HG03095 (cell line): ENCODE measurements at regions not wholly inside any gene's neighbourhood (a gene's known extent, or its start where the extent isn't known, plus 50 kb on each side); places are given as distances from the start of the nearest gene placed in this dataset.
"Not testable (repeated sequence)": the region's sequence is repeated elsewhere in the genome, so short reads cannot be mapped to it uniquely, and the experiment has no call there.

Source experiments
- ATAC-seq: cut with Tn5 transposase; IDR thresholded peaks from one replicate; pipeline ENCODE4 v1.9.1; 2021; ENCODE audit warnings: moderate library complexity; ENCODE audit not compliant: unreplicated experiment

DNA sequence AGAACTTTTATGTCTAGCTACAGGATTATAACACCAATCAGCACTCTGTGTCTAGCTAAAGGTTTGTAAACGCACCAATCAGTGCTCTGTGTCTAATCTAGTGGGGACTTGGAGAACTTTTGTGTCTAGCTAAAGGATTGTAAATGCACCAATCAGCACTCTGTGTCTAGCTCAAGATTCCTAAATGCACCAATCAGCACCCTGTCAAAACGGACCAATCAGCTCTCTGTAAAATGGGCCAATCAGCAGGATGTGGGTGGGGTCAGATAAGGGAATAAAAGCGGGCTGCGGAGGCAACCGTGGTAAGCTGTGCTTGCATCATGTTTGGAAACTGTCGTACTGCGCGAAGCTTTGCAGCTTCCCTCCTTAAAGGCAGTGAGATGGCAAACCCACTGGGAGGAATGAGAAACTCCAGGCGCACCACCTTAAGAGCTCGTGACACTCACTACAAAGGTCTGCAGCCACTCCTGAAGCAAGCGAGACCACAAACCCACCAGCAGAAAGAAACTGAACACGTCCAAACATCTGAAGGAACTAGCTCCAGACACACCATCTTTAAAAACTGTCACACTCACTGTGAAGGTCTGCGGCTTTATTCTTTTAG is 112.1 kb upstream of the DUSP22 start:
- ATAC-seq = not testable (repeated sequence)

DNA sequence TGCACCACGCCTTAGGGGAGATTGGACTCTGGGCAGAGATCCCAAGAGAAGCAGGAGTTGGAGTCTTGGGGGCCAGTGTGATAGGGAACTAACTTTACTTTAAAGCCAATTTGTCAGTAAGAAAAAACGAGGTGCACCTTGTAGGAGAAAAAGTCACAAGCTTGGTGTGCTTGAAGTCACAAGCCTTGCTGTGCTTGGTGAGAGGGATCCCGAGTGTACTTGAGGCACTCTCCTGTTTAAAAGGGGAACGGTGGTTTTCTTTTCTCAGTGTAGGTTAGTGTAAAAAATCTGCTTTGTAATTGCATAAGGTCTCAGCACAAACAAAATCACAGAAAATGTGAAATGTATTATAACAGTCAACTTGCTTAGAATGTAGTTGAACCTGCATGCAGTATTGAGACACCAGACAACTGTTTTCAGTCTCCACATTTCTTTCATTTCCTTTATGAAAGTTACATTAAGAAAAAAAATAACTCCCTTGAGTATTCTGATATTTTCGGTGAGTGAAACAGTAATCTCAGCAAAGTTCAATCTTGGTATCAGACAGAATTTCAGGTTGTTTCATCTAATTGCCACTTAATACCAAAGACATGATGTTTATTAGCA is 111.1 kb upstream of the DUSP22 start:
- peak; percentile 60 for ATAC-seq

DNA sequence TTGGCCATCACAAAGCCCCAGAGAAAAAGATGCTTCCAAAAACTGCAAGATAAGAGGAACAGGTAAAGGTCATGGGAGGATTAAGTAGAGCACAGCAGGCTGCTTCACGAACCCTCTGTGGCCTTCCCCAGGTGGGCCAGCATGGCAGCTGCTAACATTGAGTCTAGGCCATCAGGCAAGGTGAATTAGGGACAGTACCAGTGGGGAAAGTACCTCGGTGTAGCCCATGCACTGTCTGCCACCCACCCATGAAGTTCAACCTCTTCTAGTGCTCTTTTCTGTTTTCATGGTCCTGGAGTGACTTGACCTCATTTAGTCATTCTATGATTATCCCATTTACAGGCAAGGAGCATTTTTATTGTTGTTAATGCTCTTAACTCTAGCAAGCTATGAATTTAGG is 108.6 kb upstream of the DUSP22 start:
- ATAC-seq = no peak

DNA sequence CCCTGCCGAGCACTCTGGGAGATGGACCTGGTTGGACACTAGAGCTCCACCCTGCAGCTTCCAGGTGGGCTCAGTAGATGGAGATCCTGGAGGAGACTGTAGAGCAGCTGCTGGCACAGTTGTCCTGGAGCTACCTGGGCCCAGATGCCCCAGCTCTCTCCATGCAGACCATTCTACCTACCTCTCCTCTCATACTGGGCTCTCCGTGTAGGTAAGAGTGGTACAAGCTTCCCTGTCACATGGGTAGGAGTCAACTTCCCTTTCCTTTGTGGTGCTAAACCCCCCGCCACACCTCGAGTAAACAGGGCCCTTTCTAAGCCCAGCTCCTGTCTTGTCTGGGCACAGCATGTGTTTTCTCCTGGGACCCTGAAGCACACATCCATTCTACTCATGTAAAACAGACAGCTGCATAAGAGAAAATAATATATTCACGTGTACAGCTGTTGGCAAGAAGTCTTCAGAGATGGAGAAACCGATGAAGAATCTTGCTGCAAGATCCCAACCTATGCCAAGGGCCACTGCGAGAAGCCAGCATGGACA is 108.1 kb upstream of the DUSP22 start:
- no peak for ATAC-seq

DNA sequence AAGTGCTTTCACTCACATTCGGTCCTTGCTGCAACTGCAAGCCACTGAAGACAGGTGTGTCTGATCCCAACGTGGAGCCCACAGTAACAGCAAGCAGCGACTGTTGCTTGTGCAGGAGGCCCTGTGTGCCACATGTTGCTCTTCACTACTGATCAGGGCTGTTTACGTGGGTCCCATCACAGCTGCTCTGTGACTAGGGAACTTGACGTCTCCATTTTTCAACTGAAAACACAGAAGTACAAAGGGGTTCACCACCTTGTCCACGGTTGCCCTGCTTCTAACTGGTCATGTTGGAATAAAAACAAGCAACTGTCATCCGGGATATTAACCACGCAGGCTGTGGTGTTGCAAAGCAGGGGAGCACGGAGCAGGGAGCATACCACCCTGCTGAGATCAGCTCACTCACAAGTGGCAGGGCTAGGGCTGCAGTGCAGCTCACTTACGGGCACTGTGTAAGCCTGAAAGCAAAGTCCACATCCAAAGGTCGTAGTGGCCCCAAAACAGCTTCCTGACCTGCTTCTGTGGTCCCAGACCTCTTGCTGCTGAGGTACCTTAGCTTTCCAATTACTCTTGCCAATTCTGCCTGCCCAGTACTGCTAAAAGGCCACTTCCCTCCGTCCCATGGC is 105.8 kb upstream of the DUSP22 start:
- no peak for ATAC-seq

DNA sequence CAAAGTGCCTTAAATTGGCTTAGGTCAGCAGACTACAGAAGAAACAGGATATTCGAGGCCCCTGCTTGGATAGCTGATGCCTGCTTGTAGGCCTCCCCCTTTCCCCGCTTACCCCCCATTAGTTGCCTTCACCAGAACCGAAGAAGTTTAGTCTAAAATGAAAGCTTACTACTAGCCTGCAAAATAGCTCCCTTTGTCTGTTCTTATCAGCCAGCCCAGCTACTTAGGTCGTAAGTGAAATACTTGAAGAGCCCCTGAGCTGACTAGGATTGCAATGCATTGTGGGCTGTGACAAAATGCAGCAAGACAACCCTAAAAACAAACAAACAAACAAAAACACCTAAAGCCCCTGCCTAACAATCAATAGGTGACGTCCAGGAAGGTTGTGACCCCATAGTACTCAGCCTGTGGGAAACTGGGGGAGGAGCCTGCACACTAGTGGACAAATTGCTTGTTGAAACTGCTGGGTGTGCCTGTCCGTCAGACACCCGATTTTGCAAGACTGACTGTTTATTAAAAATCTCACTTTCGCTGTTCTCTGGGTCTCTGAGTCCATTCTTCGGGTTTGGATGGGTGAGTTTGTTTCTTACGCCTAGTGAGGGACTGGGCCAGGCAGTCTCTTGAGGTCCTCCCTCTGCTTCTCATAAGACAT is 105.0 kb upstream of the DUSP22 start:
- ATAC-seq = no peak

DNA sequence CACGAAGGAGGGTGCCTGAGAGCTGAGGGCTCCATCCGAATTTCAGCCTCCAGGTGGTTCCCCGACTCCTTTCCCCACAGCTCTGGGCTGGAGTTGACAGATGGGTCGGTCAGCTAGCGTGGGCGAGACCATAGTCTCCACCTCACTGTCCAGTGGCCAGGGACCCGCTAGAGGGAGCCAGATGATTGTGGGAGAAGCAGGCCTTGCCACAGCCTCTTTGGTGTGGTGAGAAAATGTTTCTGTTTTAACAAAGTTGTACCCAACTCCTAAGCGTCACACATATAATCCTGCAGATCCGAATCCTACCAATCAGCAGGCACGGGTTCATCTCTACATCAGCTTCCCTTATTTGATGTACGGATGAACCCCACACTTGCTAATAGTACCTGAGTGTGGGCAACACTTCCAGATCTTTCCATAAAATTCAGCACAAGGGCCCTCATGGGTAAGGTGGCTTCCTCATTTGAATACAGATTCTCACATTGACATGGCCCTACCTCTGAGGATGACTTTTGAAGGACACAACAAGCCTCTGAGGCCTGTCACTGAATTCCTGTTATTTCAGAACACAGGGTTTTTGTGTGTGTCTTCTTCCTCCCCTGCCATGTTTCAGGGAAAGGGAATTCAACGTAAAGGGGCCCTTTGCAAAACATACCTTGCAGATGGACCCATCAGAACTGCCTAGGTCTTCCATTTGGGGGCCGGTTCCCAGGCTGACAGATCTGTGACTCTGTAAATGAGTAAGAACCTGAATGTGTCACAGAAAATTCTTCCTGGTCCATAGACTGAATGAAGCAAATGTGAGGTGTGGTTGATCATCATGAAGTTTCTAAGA is 103.2 kb upstream of the DUSP22 start:
- peak; percentile 53 for ATAC-seq

DNA sequence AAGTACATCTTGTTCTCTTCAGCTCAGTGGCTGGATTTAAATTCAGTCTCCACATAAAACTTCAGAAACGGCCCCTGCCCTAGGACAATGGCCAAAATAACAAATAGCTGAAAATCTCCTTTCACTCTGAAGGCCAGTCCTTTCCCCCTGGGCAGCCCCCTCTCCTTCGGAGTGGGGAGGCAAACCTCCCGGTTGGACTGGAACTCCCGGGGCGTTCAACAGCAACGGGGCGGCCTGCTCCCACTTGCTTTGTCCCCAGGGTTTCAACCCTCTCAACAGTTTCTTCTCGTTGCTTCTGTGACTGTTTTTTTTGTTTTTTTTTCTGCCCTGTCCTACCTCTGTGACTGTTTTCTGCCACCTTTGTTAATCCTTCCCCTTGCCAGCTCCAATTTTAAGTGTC is 102.6 kb upstream of the DUSP22 start:
- ATAC-seq = no peak

DNA sequence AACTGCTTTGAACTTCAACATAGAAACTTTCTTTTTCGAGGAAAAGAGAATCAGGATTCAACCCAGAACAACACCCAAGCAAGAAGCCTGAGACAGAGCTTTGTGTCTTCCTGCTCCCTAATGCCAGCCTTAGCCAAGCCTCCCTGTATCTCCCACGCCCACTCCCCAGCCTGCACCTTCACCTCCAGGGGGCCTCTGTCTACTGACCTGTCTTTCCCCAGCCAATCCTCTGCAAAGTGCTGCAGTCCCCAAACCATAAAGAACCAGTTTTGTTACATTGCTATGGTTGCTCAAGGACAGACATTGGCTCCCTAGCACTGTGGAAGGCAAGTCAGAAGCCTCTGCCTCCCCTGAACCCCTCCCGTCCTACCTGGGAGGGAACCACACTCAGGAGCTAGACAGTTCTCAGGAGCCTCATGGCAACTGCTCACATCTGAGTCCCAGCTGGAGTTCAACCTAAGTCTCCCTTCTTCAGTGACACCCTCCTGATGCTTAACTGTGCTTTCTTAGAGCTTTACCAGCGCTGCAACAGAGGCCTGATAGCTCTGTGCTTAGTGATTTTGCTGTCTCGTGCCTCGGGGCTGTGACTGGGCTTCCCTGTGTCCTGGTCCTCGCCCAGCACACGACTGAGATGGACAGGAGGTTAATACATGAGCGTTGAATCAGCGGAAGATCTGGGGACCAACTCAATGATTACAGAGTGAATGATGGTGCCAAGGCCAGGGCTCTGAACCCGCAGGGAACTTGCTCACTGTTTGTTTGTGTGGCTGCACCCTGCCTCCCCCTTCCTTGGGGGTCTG is 101.5 kb upstream of the DUSP22 start:
- ATAC-seq = no peak

DNA sequence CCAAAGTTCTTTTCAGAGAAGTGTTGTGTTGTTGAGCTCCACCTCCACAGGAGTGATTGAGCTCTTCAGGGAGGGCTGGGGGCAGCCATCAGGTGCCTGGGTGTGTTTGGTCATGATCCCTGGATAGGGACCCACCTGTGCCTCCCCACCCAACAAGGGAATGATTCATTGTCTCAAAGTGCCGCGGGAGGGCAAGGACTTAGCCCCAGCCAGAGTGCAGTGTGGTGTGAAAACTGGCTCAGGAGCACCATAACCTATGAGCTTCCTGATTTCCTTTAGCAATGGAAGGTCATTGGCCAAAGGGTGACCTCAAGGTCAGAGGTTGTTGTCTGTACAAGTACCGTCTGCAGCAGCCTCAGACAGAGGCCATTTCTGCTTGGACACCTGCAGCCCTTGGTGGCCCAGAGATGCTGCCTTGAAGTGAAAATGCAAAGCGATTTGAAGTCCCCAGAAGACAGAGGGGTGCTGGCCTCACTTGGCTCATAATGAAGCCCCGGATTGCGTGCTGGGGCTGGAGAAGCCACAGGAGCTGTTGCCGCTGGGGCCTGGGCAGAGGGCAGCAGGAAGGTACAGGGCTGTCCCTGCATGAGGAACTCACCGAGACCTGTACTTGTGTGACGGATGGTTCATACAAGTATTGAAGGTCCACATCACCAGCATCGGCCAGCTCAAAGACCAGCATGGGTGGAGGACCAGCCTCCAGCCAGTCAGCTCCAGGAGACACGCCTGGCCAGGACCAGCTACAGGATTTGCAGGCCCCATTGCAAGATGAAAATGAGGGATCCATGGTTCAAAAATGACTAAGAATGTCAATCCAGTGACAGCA is 100.6 kb upstream of the DUSP22 start:
- ATAC-seq = no peak

DNA sequence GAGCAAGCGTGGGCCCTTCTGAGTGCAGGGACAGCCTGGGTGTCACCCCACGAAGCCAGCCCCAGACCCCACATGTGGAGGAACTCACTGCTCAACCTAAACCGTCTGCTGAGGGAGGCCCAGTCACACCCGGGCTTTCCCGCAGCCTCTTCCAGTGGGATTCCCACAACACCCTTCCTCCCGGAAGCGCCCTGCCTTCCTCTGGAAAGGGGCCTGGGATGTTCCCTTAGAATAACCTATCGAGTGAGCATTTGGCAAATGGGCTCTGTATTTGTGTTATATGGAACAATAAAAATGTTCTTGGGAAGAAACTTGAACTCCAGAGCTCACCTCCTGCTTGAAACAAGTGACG is 100.0 kb upstream of the DUSP22 start:
- ATAC-seq = no peak

DNA sequence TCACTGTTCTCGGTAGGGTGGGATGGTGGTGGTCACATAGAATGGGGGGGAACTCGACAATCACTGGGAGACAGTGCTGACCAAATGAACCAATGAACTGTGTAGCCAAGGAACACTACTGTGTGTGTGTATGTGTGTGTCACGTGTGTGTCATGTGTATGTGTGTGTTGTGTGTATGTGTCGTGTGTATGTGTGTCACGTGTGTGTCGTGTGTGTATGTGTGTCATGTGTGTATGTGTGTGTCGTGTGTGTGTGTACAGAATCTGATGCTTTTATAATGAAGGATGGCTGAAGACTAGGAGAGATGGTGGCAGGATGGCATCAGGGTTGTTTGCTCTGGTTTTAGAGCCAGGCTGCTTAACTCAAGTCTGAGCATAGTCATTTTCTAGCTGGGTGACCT is 99.1 kb upstream of the DUSP22 start:
- no peak for ATAC-seq

DNA sequence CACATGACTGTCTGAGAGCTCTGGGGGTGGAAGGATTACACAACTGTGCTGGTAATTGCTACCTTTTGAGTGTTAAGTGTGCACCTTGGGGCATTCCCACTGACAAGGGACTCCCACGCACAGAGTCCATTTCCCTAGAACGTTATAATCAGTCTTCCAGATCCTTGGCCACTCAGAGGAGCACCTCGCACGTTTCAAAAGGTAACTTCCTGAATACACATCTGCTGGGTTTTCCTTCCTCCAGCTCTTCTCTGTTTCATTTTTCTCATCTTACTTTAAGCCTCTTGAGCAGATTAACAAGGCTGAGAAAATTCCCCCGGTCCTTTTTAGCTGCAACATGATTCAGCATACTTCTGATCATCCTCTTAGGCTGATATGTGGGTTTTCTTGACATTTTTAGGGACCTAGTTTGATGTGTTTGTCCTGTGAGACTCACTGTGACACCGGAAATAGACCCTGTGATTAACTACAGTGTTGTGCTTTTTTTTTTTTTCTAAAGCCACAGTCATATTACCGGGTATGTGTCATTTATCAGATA is 98.4 kb upstream of the DUSP22 start:
- no peak for ATAC-seq

DNA sequence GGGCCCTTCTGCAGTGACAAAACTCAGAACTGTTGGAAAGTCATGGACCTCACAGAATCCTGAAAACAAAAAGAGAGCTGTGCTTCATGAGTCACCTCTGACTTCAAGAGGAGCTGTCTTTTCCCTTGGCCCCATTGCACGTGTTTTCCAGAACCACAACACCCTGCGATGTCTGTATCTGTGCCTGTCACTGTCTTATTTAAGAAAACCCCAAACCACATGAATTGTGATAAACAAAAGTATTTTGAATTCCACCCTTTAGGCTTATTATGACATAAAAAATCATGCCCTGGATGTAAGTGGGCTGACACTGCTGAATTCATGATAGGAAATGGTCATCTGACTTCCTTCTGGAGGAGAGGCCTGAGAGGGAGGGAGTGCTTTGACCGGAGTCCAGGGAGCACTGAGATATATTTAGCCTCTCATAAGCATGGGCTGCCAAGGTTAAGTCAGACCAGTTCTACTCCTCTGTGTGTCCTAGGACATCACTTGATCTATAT is 96.4 kb upstream of the DUSP22 start:
- no peak for ATAC-seq

DNA sequence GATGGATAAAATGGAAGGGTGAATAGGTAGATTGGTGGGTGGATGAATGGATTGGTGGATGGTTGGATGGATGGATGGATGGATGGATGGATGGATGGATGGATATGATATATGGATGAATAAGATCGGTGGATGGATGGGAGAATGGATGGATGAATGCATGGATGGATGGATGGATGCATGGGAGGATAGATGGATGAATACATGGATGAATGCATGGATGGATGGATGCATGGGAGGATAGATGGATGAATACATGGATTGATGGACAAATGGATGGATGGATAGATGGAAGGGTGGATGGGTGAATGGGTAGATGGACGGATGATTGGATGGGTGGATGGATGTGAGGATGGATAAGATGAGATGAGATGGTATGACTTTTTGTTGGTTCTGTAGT is 95.7 kb upstream of the DUSP22 start:
- no peak for ATAC-seq

DNA sequence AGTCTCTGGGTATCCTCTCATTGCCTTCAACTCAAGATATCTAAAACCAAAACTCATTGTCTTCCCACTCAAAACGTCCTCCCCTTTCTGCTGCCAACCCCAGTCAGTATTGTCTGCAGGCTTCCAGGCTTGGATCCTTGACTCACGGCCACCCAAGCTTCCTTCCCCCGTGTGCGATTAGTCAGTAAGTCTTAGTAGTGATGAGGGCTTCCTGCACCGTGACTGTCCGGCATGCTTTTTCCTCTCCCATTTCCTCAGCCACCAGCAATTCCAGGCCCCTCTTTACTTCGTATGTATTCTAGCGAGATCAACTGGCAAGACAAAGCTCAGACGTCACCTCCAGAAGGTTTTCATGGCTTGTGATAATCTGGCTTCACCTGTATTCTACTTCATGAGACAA is 88.6 kb upstream of the DUSP22 start:
- no peak for ATAC-seq

DNA sequence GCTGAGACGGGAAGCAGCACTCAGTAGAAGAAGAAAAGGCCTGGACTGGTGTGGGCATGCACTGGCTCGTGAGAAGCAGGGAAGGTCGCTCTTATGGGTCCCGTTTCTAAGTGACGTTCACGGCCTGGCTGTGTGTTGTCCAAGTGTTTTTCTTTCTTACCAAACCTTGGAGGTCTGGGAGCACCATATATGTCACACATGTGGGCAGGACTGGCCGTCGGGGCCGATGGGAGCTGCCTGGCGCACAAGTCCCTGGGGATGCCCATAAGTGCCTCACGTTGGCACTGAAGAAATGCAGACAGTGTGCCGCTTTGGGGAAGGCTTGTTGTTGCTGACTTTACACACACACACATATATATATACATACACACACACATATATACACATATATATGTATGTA is 86.0 kb upstream of the DUSP22 start:
- no peak for ATAC-seq

DNA sequence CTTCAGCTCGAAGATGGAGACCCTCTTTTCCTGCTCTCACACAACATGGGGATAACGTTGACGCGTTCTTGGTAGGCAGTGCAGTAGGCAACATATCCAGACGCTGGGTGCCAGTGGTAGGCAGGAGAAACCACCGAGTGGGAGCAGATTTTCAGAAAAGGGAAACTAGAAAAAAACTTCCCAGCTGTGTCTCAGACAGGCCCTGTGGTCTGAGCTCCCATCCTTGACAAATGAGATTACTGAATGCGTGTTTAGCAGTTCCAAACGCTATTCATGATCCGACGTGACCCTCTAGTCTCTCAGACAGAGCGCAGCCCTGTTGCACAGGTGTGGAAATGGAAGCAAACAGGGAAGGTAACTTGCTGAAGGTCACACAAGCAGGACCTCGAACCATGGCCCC is 83.9 kb upstream of the DUSP22 start:
- no peak for ATAC-seq

DNA sequence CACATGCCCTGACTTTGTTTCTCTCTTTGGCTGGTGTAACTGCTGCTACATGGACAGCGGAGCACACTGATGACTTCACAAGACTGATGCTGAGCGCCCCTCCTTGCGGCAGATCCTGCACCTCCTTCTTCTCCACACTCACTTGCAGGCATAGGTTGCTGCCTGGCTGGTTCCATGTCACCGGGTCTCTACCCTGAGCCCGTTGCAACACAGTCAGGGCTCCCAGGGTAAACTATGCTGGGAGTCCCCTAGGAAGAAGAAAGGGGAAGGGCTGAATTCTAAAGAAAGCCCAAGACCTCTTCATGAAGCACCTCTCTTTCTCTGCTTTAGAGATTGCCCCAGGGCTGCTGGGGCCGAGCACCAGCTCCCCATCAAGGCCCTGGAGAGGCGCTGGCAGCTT is 83.3 kb upstream of the DUSP22 start:
- no peak for ATAC-seq
